ENCODE measurements at regions not wholly inside any gene's neighbourhood (a gene's known extent, or its start where the extent isn't known, plus 50 kb on each side); places are given as distances from the start of the nearest gene placed in this dataset.

GRCh38 chr21:14877581-14878228 is 187.1 kb downstream of the NRIP1 start:
- TF ChIP-seq CTCF (IDR thresholded peaks at IDR 0.05; ENCODE audit: low read depth, low read length) (no peak), POLR2A (IDR thresholded peaks at IDR 0.05; ENCODE audit: extremely low read depth, insufficient read length) (no peak), MAX (IDR thresholded peaks at IDR 0.05; ENCODE audit: low read depth, low read length) (no peak), MYC (IDR thresholded peaks at IDR 0.05; ENCODE audit: low read depth, low read length) (no peak)
